ENCODE measurements at regions not wholly inside any gene's neighbourhood (a gene's known extent, or its start where the extent isn't known, plus 50 kb on each side); places are given as distances from the start of the nearest gene placed in this dataset.

- TF ChIP-seq SIN3B (IDR thresholded peaks at IDR 0.05; ENCODE audit: low read length) = no peak
- no peak for TF ChIP-seq CHD2 (IDR thresholded peaks at IDR 0.05; ENCODE audit: low read depth, low read length)
- no peak for TF ChIP-seq ZNF530 (CRISPR knock-in tag; IDR thresholded peaks at IDR 0.05; ENCODE audit: low read depth)
- no peak for TF ChIP-seq ZNF143 (CRISPR knock-in tag; IDR thresholded peaks at IDR 0.05)
- TF ChIP-seq UBTF (CRISPR knock-in tag; IDR thresholded peaks at IDR 0.05) = no peak
- TF ChIP-seq, protein P1, sequence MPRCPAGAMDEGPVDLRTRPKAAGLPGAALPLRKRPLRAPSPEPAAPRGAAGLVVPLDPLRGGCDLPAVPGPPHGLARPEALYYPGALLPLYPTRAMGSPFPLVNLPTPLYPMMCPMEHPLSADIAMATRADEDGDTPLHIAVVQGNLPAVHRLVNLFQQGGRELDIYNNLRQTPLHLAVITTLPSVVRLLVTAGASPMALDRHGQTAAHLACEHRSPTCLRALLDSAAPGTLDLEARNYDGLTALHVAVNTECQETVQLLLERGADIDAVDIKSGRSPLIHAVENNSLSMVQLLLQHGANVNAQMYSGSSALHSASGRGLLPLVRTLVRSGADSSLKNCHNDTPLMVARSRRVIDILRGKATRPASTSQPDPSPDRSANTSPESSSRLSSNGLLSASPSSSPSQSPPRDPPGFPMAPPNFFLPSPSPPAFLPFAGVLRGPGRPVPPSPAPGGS (CRISPR knock-in tag; IDR thresholded peaks at IDR 0.05) = no peak
- TF ChIP-seq RFX3 (CRISPR knock-in tag; IDR thresholded peaks at IDR 0.05) = no peak
- TF ChIP-seq SAP130 (CRISPR knock-in tag; IDR thresholded peaks at IDR 0.05; ENCODE audit: low read depth) = no peak
- TF ChIP-seq ELF1 (CRISPR knock-in tag; IDR thresholded peaks at IDR 0.05) = no peak
- TF ChIP-seq, protein P2, sequence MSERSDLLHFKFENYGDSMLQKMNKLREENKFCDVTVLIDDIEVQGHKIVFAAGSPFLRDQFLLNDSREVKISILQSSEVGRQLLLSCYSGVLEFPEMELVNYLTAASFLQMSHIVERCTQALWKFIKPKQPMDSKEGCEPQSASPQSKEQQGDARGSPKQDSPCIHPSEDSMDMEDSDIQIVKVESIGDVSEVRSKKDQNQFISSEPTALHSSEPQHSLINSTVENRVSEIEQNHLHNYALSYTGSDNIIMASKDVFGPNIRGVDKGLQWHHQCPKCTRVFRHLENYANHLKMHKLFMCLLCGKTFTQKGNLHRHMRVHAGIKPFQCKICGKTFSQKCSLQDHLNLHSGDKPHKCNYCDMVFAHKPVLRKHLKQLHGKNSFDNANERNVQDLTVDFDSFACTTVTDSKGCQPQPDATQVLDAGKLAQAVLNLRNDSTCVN (CRISPR knock-in tag; IDR thresholded peaks at IDR 0.05; ENCODE audit: borderline replicate concordance) = no peak
- TF ChIP-seq ZNF263 (CRISPR knock-in tag; IDR thresholded peaks at IDR 0.05) = no peak
Measured at GRCh38 chr10:90575125-90575524, 282.7 kb downstream of the HTR7 start.

Measured in HepG2 (cell line).